Body of pancreas (tissue), 4 donors: ENCODE measurements at regions not wholly inside any gene's neighbourhood (a gene's known extent, or its start where the extent isn't known, plus 50 kb on each side); places are given as distances from the start of the nearest gene placed in this dataset.

Experiments used
- ATAC-seq: fragments of 150-250 bp; one replicate; pipeline ENCODE4 v1.9.1; 2016
- DNase-seq, 4 donors: peaks; one replicate each; pipeline ENCODE4 v3.0.0-alpha.2; 2019
- H3K27ac ChIP-seq, 4 donors: fragments of 200-600 bp; sonication (generic); 1 replicate in 3 of 4; 2 replicates in 1 of 4; pipeline versions ENCODE4 v1.5.1 to v1.6.1; 2016 to 2019; ENCODE audit warnings: mild to moderate bottlenecking in 1 of 4, mixed read lengths in 1 of 4, moderate library complexity in 1 of 4
- H3K27me3 ChIP-seq, 2 donors: fragments of 200-600 bp; sonication (generic); one replicate each; pipeline ENCODE4 v1.6.0; 2016; ENCODE audit warnings: mild to moderate bottlenecking in 1 of 2
- H3K36me3 ChIP-seq, 2 donors: fragments of 200-600 bp; sonication (generic); replicated peaks in 1 of 2; 2 replicates each; pipeline ENCODE4 v1.5.1; 2016; ENCODE audit warnings: low read depth in 2 of 2; ENCODE audit not compliant: insufficient read depth in 1 of 2
- H3K4me1 ChIP-seq: fragments of 200-600 bp; sonication (generic); one replicate; pipeline ENCODE4 v1.6.0; 2016
- H3K4me3 ChIP-seq, 2 donors: fragments of 200-600 bp; sonication (generic); 1 replicate in 1 of 2; 2 replicates in 1 of 2; pipeline ENCODE4 v1.5.1; 2016 to 2019
- H3K9me3 ChIP-seq, 3 donors: fragments of 200-600 bp; sonication (generic); 1 replicate in 2 of 3; 2 replicates in 1 of 3; pipeline ENCODE4 v1.5.1; 2016
- CTCF ChIP-seq, 7 experiments: fragments of 450-650 bp in 4 of 7; fragments of 200-600 bp in 3 of 7; sonication (generic) in 3 of 7; IDR thresholded peaks; one replicate each; pipeline ENCODE4 v1.5.1; 2016 to 2019; ENCODE audit warnings: antibody characterized with exemption in 7 of 7
- POLR2A ChIP-seq, 3 donors: fragments of 450-650 bp; IDR thresholded peaks; one replicate each; pipeline ENCODE4 v1.6.1; 2016; ENCODE audit warnings: antibody characterized with exemption in 3 of 3, mild to moderate bottlenecking in 2 of 3
- WGBS, 2 donors: methylation state at CpG; one replicate each; pipeline ENCODE4 v1.1.5; 2017; 5-methylcytosine and 5-hydroxymethylcytosine counted together
- intact Hi-C: fragments of 100-400 bp; cut with DNase I; formaldehyde crosslinking; loops from one replicate; pipeline ENCODE4 v1.15.1; 2023

- Histone ChIP-seq H3K27ac (no peak overlapping the region), H3K9me3 (no peaks in the 10 kb centered on the region), H3K4me1 (peaks cover 9% of the 10 kb centered on the region), H3K4me3 (no peak overlapping the region), H3K36me3 (no peaks in the 10 kb centered on the region), H3K27me3 (peaks cover 0 to 22% of the 10 kb centered on the region in 2 donors)
- no peak for ATAC-seq
- no peak for DNase-seq
- TF ChIP-seq CTCF (IDR thresholded peaks at IDR 0.05) = no peak
- TF ChIP-seq POLR2A (IDR thresholded peaks at IDR 0.05) = no peak
- intact Hi-C loops = loop anchor here (10.0 kb wide), 1 partner anchor 128 kb away; no protein-coding TSS in a partner anchor
- 60 to 67% methylated on average over 10 of the region's 10 CpGs for WGBS, 2 donors
Observed at GRCh38 chr6:165852676-165853075, 189.6 kb upstream of the PDE10A start.

GRCh38 chr6:165850434-165851019 lies 187.5 kb upstream of the PDE10A start:
- intact Hi-C loops = loop anchor here (10.0 kb wide), 1 partner anchor 126 kb away; no protein-coding TSS in a partner anchor
- DNase-seq (peak; percentile 65 to 80 (median 74)), ATAC-seq (peak; percentile 83)
- 11% methylated on average over 9 of the region's 9 CpGs for WGBS, 2 donors
- no peak overlapping the region for H3K4me3 ChIP-seq
- no peaks in the 10 kb centered on the region for H3K36me3 ChIP-seq
- H3K4me1 ChIP-seq = peaks cover 12% of the 10 kb centered on the region
- H3K9me3 ChIP-seq = no peaks in the 10 kb centered on the region
- peaks cover 0 to 22% of the 10 kb centered on the region in 2 donors for H3K27me3 ChIP-seq
- H3K27ac ChIP-seq = no peak overlapping the region
- TF ChIP-seq CTCF (IDR thresholded peaks at IDR 0.05) = peak; percentile 84 to 99 (median 88)
- TF ChIP-seq POLR2A (IDR thresholded peaks at IDR 0.05) = no peak

- no peaks in the 10 kb centered on the region for H3K36me3 ChIP-seq
- no peaks in the 10 kb centered on the region for H3K9me3 ChIP-seq
- intact Hi-C loops = loop anchor here (5.0 to 10.0 kb wide), 2 partner anchors 125 to 412 kb away; no protein-coding TSS in a partner anchor
- TF ChIP-seq CTCF (IDR thresholded peaks at IDR 0.05) (no peak), POLR2A (IDR thresholded peaks at IDR 0.05) (no peak)
- DNase-seq = no peak
- WGBS, 2 donors = 30 to 37% methylated on average over 22 to 27 of the region's 27 CpGs
- no peak overlapping the region for H3K4me3 ChIP-seq
- H3K27me3 ChIP-seq = peaks cover 0 to 20% of the 10 kb centered on the region in 2 donors
- ATAC-seq = no peak
- no peak overlapping the region for H3K27ac ChIP-seq
- H3K4me1 ChIP-seq = peaks cover 12% of the 10 kb centered on the region
Observed at GRCh38 chr6:165849534-165850430, 186.7 kb upstream of the PDE10A start.

- ATAC-seq (no peak), DNase-seq (no peak)
- TF ChIP-seq POLR2A (IDR thresholded peaks at IDR 0.05) (no peak), CTCF (IDR thresholded peaks at IDR 0.05) (no peak)
- Histone ChIP-seq H3K36me3 (no peaks in the 10 kb centered on the region), H3K27ac (no peak overlapping the region), H3K4me3 (no peak overlapping the region), H3K4me1 (peaks cover 3% of the 10 kb centered on the region), H3K9me3 (no peaks in the 10 kb centered on the region), H3K27me3 (peaks cover 0 to 6% of the 10 kb centered on the region in 2 donors)
- intact Hi-C loops = loop anchor here (5.0 kb wide), 1 partner anchor 411 kb away; no protein-coding TSS in a partner anchor
- WGBS, 2 donors = 82 to 88% methylated on average over 11 of the region's 11 CpGs
Observed at GRCh38 chr6:165848086-165848426, 185.0 kb upstream of the PDE10A start.
